ENCODE measurements at regions not wholly inside any gene's neighbourhood (a gene's known extent, or its start where the extent isn't known, plus 50 kb on each side); places are given as distances from the start of the nearest gene placed in this dataset.
"Not testable (repeated sequence)": the region's sequence is repeated elsewhere in the genome, so short reads cannot be mapped to it uniquely, and the experiment has no call there.

GRCh38 chr1:149368337-149368736, 106.5 kb upstream of the NBPF19 start:
- H3K4me3 ChIP-seq (ENCODE audit: low read depth, low read length); in situ Hi-C loops (cut with HindIII; ENCODE audit: low sequenced_read_pairs); DNase-seq (ENCODE audit: low read depth, low spot score): not testable (repeated sequence)

DNA sequence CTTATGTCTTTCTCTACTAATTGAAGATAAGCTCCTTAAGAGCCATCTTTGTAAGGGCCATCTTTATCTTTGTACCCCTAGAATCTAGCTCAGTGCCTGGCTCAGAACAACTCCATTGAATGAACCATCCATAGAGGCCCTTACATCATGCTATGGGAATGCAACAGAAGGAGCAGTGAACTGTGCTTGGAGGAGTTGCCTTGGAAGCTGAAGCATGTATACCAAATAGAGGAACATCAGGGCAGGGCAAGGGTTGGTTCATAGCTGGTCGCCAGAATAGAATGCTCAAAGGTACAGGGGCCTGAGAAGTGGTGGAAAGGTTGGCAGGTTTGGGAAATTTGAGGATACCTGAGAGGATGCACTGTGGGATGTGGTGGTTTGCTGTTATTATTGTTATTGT, 105.8 kb upstream of the NBPF19 start:
- in situ Hi-C loops (cut with HindIII; ENCODE audit: low sequenced_read_pairs); DNase-seq (ENCODE audit: low read depth, low spot score): not testable (repeated sequence)

GRCh38 chr1:149371955-149372354, 102.9 kb upstream of the NBPF19 start:
- DNase-seq (ENCODE audit: low read depth, low spot score); in situ Hi-C loops (cut with HindIII; ENCODE audit: low sequenced_read_pairs); H3K4me3 ChIP-seq (ENCODE audit: low read depth, low read length): not testable (repeated sequence)

More for the DNA sequence above, 105.8 kb upstream of the NBPF19 start:
- H3K4me3 ChIP-seq (ENCODE audit: low read depth, low read length) = not testable (repeated sequence)

DNA sequence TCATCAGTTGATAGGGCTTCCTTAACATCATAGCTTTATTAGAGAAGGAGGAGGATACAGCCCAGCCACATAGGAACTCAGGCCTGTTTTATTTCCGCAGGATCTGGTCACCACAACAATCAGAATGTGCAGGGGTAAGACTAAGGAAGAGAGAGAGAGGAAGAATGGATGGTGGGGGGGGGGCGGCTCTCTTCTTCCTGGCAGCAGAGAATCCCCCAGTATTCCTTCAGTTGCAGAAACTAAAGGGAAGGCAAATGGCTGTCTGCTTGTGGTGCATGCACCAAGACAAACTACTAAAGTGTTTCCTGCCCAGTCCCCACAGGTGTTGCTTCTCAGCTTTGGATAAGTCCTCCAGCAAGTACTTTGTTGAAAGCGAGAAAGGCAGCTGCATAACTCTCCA, 96.4 kb upstream of the NBPF19 start:
- in situ Hi-C loops (cut with HindIII; ENCODE audit: low sequenced_read_pairs); H3K4me3 ChIP-seq (ENCODE audit: low read depth, low read length); DNase-seq (ENCODE audit: low read depth, low spot score): not testable (repeated sequence)

DNA sequence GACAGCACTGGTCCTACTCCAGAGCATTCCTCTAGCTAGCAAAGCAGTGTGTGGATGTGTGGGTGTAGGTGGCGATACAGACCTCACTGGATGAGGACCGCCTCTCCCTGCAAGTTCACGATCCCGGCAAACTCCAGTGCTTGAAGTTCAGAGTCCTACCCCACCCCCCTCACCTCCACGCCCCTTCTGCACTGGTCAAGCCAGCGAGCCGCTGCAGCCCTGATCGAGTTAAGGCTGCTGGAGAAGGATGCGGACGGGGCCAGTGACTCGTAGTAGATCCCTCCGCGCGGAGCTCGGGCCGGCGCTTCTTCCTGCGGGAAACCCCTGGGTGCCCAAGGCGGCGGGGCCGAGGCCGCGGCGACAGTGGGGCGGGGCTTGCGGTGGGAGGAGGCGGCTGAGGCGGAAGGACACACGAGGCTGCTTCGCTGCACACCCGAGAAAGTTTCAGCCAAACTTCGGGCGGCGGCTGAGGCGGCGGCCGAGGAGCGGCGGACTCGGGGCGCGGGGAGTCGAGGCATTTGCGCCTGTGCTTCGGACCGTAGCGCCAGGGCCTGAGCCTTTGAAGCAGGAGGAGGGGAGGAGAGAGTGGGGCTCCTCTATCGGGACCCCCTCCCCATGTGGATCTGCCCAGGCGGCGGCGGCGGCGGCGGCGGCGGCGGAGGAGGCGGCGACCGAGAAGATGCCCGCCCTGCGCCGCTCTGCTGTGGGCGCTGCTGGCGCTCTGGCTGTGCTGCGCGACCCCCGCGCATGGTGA, 84.5 kb upstream of the NBPF19 start:
- H3K4me3 ChIP-seq (ENCODE audit: low read depth, low read length) = peak overlapping the region; percentile 41
- in situ Hi-C loops (cut with HindIII; ENCODE audit: low sequenced_read_pairs) = not testable (repeated sequence)
- DNase-seq (ENCODE audit: low read depth, low spot score) = peak; percentile 73

- H3K4me3 ChIP-seq (ENCODE audit: low read depth, low read length) = peak overlapping the region; percentile 41
- in situ Hi-C loops (cut with HindIII; ENCODE audit: low sequenced_read_pairs); DNase-seq (ENCODE audit: low read depth, low spot score): not testable (repeated sequence)
Measured at GRCh38 chr1:149390931-149391330, 83.9 kb upstream of the NBPF19 start.

DNA sequence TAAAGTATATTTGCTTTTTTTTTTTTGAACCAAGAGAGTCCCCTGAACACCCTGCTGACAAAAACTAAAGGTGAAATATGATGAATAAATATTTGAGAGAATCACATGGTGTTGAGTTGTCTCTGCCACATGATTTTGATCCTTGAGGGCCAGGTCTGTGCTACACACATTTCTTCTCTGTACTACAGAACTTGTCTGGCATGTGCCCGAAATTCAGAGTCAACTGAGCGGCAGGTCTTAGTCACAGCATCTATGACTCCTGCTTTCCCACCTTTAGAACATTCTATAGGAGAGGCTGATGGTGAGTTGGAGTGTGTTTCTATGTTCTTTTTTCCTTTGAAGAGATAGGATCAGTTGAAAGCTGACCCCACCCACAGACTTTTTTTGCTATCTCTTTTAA, 79.0 kb upstream of the NBPF19 start:
- H3K4me3 ChIP-seq (ENCODE audit: low read depth, low read length); DNase-seq (ENCODE audit: low read depth, low spot score); in situ Hi-C loops (cut with HindIII; ENCODE audit: low sequenced_read_pairs): not testable (repeated sequence)

DNA sequence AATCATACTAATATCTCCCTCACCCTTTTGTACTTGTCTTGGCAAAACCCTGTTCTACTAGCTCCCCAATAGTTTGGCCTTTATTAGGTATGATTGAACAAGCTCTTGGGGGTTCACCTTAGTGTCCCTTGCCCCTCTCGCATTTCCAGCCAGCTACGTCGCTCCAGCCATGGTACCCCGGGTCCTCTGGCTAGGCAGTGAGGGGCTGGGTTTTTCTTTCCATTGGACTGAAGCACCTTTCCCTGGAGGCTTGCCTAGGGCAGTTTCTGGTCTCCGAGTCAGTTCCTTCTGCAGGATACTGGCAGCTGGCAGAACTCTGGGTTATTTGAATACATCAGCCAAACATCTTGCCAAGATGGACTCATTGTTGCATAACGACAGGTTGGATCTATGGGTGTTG, 76.3 kb upstream of the NBPF19 start:
- in situ Hi-C loops (cut with HindIII; ENCODE audit: low sequenced_read_pairs); H3K4me3 ChIP-seq (ENCODE audit: low read depth, low read length); DNase-seq (ENCODE audit: low read depth, low spot score): not testable (repeated sequence)

GRCh38 chr1:149408404-149408803, 66.4 kb upstream of the NBPF19 start:
- H3K4me3 ChIP-seq (ENCODE audit: low read depth, low read length); in situ Hi-C loops (cut with HindIII; ENCODE audit: low sequenced_read_pairs); DNase-seq (ENCODE audit: low read depth, low spot score): not testable (repeated sequence)

DNA sequence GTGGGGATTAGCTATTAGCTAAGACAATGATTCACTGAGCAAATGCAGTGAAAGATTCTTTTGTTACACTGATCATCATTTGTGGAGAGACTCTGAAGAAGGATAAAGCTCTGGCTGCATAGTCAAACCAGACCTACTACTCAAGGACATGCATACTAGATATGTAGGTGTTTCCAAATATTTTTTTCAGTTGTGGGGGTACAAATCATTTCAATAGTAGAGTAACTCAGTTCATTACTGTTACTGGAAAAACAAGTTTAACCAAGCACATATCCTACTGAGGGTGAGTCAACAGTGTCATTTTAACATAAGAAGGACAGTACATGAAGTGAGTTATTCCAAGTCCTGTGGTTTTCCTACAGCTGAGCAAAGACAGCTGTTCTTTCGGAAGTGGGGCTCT, 59.5 kb upstream of the NBPF19 start:
- DNase-seq (ENCODE audit: low read depth, low spot score); in situ Hi-C loops (cut with HindIII; ENCODE audit: low sequenced_read_pairs); H3K4me3 ChIP-seq (ENCODE audit: low read depth, low read length): not testable (repeated sequence)

- H3K4me3 ChIP-seq (ENCODE audit: low read depth, low read length); DNase-seq (ENCODE audit: low read depth, low spot score); in situ Hi-C loops (cut with HindIII; ENCODE audit: low sequenced_read_pairs): not testable (repeated sequence)
Measured at GRCh38 chr1:149418782-149419181, 56.1 kb upstream of the NBPF19 start.

DNA sequence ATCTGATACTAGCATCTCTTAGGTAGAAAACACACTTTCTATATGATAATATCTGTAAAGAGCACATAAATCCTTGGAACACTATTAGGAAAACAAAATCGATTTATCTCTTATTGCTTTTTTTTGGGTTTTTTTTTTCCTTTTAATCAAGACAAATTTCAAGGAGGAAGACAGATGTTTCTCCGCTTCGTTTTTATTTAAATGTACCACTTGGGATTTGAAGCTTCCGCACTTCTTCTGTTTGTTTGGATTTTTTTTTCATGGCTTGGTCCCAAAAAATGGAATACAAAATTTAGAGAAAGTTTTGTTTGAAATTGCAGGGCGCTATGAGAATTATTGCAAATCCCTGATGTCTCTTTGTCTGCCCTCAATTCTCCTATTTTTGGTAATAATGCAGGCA, 51.7 kb upstream of the NBPF19 start:
- in situ Hi-C loops (cut with HindIII; ENCODE audit: low sequenced_read_pairs); H3K4me3 ChIP-seq (ENCODE audit: low read depth, low read length): not testable (repeated sequence)
- DNase-seq (ENCODE audit: low read depth, low spot score) = peak; percentile 0

Measured in astrocyte of the spinal cord (primary cell).